Mucosa of rectum (tissue), 2 donors: ENCODE measurements at regions not wholly inside any gene's neighbourhood (a gene's known extent, or its start where the extent isn't known, plus 50 kb on each side); places are given as distances from the start of the nearest gene placed in this dataset.

Experiments
- H3K27ac ChIP-seq, 2 donors: one replicate each; pipeline ENCODE4 v1.7.0; 2013; ENCODE audit warnings: inconsistent platforms in 2 of 2, low read depth in 2 of 2, low read length in 2 of 2
- H3K27me3 ChIP-seq, 2 donors: one replicate each; pipeline ENCODE4 v1.7.0; 2013; ENCODE audit warnings: low read length in 2 of 2; ENCODE audit not compliant: control insufficient read depth in 2 of 2, insufficient read depth in 2 of 2
- H3K36me3 ChIP-seq, 2 donors: one replicate each; pipeline ENCODE4 v1.7.0; 2013; ENCODE audit warnings: low read length in 2 of 2; ENCODE audit not compliant: control insufficient read depth in 2 of 2, insufficient read depth in 2 of 2
- H3K4me1 ChIP-seq, 2 donors: one replicate each; pipeline ENCODE4 v1.7.0; 2013; ENCODE audit warnings: low read length in 2 of 2, mild to moderate bottlenecking in 1 of 2; ENCODE audit not compliant: control insufficient read depth in 2 of 2, insufficient read depth in 2 of 2
- H3K4me3 ChIP-seq, 2 donors: one replicate each; pipeline ENCODE4 v1.7.0; 2013; ENCODE audit warnings: low read length in 2 of 2
- H3K9ac ChIP-seq, 2 donors: one replicate each; pipeline ENCODE4 v1.7.0; 2013; ENCODE audit warnings: low read length in 2 of 2, low read depth in 1 of 2, mild to moderate bottlenecking in 1 of 2
- H3K9me3 ChIP-seq, 2 donors: one replicate each; pipeline ENCODE4 v1.7.0; 2013; ENCODE audit warnings: low read length in 2 of 2; ENCODE audit not compliant: control insufficient read depth in 2 of 2
- donor health status: healthy.
- donor health status: Normal muscosa, but diverticular disease.

- no peaks in the 10 kb centered on the region for H3K4me1 ChIP-seq
Observed at GRCh38 chr12:43131301-43131700, 420.7 kb downstream of the ADAMTS20 start.

DNA sequence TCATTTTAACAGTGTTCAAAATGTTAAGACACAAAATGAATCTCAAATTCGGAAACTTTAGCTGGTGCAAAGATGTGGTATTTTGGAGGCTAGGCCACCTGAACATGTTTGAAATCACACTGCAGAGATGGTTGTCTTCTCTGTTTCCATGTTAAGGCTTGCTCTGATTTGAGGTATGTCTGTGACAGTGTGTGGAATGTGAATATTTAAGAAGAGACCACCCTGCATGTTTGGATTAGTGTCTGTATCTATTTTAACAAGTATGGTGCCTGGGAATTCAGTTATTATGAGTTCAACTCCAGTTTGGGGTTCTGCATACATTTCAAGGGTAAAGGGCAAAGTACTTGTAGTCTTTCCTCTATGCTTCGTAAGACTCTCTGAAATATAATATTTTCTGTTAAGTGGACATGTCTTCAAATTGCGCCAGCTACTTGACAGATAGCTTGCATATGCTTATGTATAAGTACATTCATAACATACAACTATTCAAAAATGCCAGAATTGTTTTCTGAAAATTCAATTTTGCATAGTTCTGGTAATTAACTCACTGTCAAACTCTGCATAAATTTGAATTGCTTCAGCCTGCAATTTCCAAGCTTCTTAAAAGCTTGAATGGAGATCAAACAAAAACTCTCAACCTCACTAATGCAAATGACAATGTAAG, 424.0 kb downstream of the ADAMTS20 start:
- Histone ChIP-seq H3K9ac (no peak overlapping the region), H3K27ac (no peak overlapping the region), H3K4me3 (no peak overlapping the region)

More at GRCh38 chr12:43131301-43131700, 420.7 kb downstream of the ADAMTS20 start:
- Histone ChIP-seq H3K9me3 (peaks cover 0 to 4% of the 10 kb centered on the region in 2 donors), H3K36me3 (no peaks in the 10 kb centered on the region), H3K27me3 (no peaks in the 10 kb centered on the region), H3K4me3 (no peak overlapping the region), H3K27ac (no peak overlapping the region), H3K9ac (no peak overlapping the region)

GRCh38 chr12:43126652-43127375, 425.2 kb downstream of the ADAMTS20 start:
- no peaks in the 10 kb centered on the region for H3K36me3 ChIP-seq
- no peaks in the 10 kb centered on the region for H3K27me3 ChIP-seq
- no peak overlapping the region for H3K4me3 ChIP-seq
- no peak overlapping the region for H3K9ac ChIP-seq
- no peaks in the 10 kb centered on the region for H3K4me1 ChIP-seq
- no peak overlapping the region for H3K27ac ChIP-seq
- no peaks in the 10 kb centered on the region for H3K9me3 ChIP-seq

More for the DNA sequence above, 424.0 kb downstream of the ADAMTS20 start:
- Histone ChIP-seq H3K27me3 (no peaks in the 10 kb centered on the region), H3K36me3 (no peaks in the 10 kb centered on the region), H3K4me1 (no peaks in the 10 kb centered on the region), H3K9me3 (no peaks in the 10 kb centered on the region)

DNA sequence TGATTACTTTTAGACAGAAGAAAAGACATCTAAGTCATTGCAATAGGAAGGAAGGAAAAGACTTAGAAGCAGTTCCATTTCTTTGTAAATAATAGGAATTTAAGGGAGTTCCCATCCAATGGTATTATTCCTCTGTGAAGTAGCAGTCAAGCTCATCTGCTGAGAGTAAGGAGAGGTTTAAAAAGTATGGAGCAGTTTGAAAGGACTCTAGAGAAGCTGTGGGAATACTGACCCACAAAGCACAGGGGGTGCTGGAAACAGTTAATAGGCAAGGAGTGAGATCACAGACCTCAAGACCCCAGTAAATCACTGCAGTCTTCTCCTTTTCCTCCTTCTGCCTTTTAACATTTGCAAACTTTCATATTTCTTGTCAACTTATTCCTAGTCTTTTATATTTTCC, 428.5 kb downstream of the ADAMTS20 start:
- H3K27me3 ChIP-seq, result no peaks in the 10 kb centered on the region
- H3K4me3 ChIP-seq, result no peak overlapping the region
- H3K4me1 ChIP-seq, result no peaks in the 10 kb centered on the region
- H3K36me3 ChIP-seq, result no peaks in the 10 kb centered on the region
- no peak overlapping the region for H3K9ac ChIP-seq
- no peak overlapping the region for H3K27ac ChIP-seq
- H3K9me3 ChIP-seq, result no peaks in the 10 kb centered on the region

- Histone ChIP-seq H3K9me3 (no peaks in the 10 kb centered on the region), H3K27me3 (no peaks in the 10 kb centered on the region), H3K9ac (no peak overlapping the region), H3K27ac (no peak overlapping the region), H3K36me3 (no peaks in the 10 kb centered on the region), H3K4me1 (no peaks in the 10 kb centered on the region), H3K4me3 (no peak overlapping the region)
Observed at GRCh38 chr12:43120150-43120549, 431.9 kb downstream of the ADAMTS20 start.

GRCh38 chr12:43118881-43119280, 433.1 kb downstream of the ADAMTS20 start:
- H3K27me3 ChIP-seq, result no peaks in the 10 kb centered on the region
- H3K4me1 ChIP-seq, result no peaks in the 10 kb centered on the region
- no peak overlapping the region for H3K27ac ChIP-seq

DNA sequence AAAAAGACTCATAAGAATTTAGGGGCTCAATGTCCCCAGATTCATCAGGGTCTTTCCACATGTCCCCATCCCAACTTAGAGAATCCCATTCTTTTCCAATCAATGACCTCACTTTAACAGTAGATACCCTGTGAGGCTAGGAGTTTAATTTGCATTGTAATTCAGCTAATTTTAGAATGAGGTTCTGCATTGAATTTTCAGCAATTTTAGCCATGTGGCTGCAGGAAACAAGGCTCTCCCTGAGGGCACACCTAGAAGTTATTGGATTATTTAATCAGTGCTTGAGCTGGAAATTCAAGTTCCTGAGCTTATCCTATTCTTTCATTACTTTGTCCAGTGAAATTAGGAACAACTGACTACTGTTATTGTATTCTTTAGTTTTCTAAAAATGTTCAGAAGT, 433.8 kb downstream of the ADAMTS20 start:
- Histone ChIP-seq H3K4me1 (no peaks in the 10 kb centered on the region), H3K36me3 (no peaks in the 10 kb centered on the region), H3K9ac (no peak overlapping the region), H3K4me3 (no peak overlapping the region), H3K9me3 (no peaks in the 10 kb centered on the region), H3K27me3 (no peaks in the 10 kb centered on the region), H3K27ac (no peak overlapping the region)

More at GRCh38 chr12:43118881-43119280, 433.1 kb downstream of the ADAMTS20 start:
- H3K9me3 ChIP-seq, result no peaks in the 10 kb centered on the region
- H3K4me3 ChIP-seq, result no peak overlapping the region
- no peak overlapping the region for H3K9ac ChIP-seq
- H3K36me3 ChIP-seq, result no peaks in the 10 kb centered on the region

DNA sequence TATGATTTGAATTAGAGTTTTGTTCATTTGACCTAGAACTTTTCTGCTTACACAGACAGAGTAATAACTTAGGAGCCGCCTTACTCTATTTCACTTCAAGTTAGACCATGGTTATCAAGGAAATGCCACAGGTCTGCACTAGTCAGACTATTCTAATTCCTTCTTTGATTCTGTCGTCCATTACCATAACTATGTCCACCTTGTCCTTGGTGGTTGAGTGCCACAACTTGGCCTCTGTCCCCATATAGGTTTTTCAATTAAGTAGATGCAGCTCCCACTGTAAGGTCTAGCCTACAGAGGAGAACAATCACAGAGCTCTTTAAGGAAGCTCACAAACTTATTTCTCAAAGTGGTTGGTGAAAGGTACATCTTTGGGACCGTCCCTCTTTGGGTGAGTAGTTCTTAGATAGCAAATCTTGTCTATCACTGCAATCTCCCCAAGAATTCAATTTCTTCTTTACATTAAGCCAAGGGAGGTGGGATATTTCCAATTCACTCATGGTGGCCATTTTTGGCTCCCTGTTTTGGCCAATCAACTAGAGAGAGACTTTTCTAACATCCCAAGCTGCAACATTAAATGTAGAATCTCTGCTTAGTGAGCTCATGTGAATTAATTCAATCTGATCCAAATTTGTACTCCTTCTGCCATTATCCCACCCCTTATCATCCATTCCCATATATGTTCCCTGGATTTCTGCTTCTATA, 434.6 kb downstream of the ADAMTS20 start:
- H3K9me3 ChIP-seq, result no peaks in the 10 kb centered on the region
- no peaks in the 10 kb centered on the region for H3K4me1 ChIP-seq
- no peaks in the 10 kb centered on the region for H3K36me3 ChIP-seq
- no peaks in the 10 kb centered on the region for H3K27me3 ChIP-seq
- no peak overlapping the region for H3K9ac ChIP-seq
- H3K4me3 ChIP-seq, result no peak overlapping the region
- H3K27ac ChIP-seq, result no peak overlapping the region

GRCh38 chr12:43115441-43116160, 436.4 kb downstream of the ADAMTS20 start:
- Histone ChIP-seq H3K9me3 (no peaks in the 10 kb centered on the region), H3K4me3 (no peak overlapping the region), H3K36me3 (no peaks in the 10 kb centered on the region), H3K9ac (no peak overlapping the region), H3K4me1 (no peaks in the 10 kb centered on the region), H3K27me3 (no peaks in the 10 kb centered on the region), H3K27ac (no peak overlapping the region)

DNA sequence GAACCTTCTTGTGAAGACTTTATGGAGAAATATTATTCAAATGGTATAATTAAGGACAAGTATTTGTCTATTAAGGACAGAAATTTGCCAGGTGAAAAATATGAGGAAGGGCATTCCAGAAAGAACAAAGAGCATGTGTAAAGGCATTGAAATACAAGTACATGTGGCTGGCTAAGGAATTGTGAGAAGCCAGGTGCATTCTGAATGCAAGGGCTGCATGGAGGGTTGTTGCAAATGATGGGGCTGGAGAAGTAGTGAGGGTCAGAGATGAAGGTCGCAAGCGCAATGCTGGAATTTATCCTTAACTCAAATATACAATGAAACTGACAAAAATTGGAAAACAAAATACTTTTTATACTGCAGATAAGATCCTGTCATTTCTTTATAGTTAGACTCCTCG, 437.7 kb downstream of the ADAMTS20 start:
- Histone ChIP-seq H3K27me3 (no peaks in the 10 kb centered on the region), H3K9me3 (no peaks in the 10 kb centered on the region), H3K27ac (no peak overlapping the region), H3K4me3 (no peak overlapping the region), H3K4me1 (no peaks in the 10 kb centered on the region), H3K9ac (no peak overlapping the region), H3K36me3 (no peaks in the 10 kb centered on the region)
